ENCODE measurements at regions not wholly inside any gene's neighbourhood (a gene's known extent, or its start where the extent isn't known, plus 50 kb on each side); places are given as distances from the start of the nearest gene placed in this dataset.

GRCh38 chr15:69652293-69652692, 199.7 kb downstream of the RPLP1 start:
- H2AK9ac ChIP-seq (replicated peaks; ENCODE audit: low read depth, low read length, poor library complexity): no peak overlapping the region
- no peaks in the 10 kb centered on the region for H3K79me1 ChIP-seq (ENCODE audit: low read depth in 1 of 2, low read length in 2 of 2)
- peaks cover 64% of the 10 kb centered on the region for H3K27me3 ChIP-seq (ENCODE audit: control insufficient read depth, insufficient read depth, low read length)
- in situ Hi-C loops (cut with MboI; ENCODE audit: low sequenced_read_pairs): no loop called here
- no peak overlapping the region for H3K14ac ChIP-seq (replicated peaks; ENCODE audit: low read depth, low read length)
- H3K4me1 ChIP-seq (ENCODE audit: control insufficient read depth, insufficient read depth, low read length): no peaks in the 10 kb centered on the region
- H3K23ac ChIP-seq (ENCODE audit: low read depth, low read length): no peak overlapping the region
- ATAC-seq (ENCODE audit: low read depth) (no peak), DNase-seq (no peak)
- no peak overlapping the region for H2BK15ac ChIP-seq (ENCODE audit: low read depth, low read length)
- H3K4me3 ChIP-seq (ENCODE audit: insufficient read depth, low read depth, low read length): no peak overlapping the region
- H2BK20ac ChIP-seq (ENCODE audit: low read depth, low read length): no peak overlapping the region
- TF ChIP-seq MAZ (IDR thresholded peaks at IDR 0.05; ENCODE audit: borderline replicate concordance, low read depth, low read length) (no peak), MAFK (IDR thresholded peaks at IDR 0.05; ENCODE audit: low read depth, low read length) (no peak), SMC3 (IDR thresholded peaks at IDR 0.05; ENCODE audit: low read depth, low read length) (no peak), RAD21 (IDR thresholded peaks at IDR 0.05; ENCODE audit: low read length) (no peak), POLR2A (IDR thresholded peaks at IDR 0.05; ENCODE audit: low read depth, low read length) (no peak), RFX5 (IDR thresholded peaks at IDR 0.05; ENCODE audit: low read depth, low read length) (no peak), USF2 (IDR thresholded peaks at IDR 0.05; ENCODE audit: low read depth, low read length) (no peak), CTCF (conservative IDR thresholded peaks at IDR 0.05; ENCODE audit: low read depth, low read length) (no peak), ELK1 (IDR thresholded peaks at IDR 0.05; ENCODE audit: borderline replicate concordance, low read depth, low read length) (no peak), CEBPB (IDR thresholded peaks at IDR 0.05; ENCODE audit: low read depth, low read length) (no peak), CHD1 (IDR thresholded peaks at IDR 0.05; ENCODE audit: low read depth, low read length) (no peak), NFE2L2 (IDR thresholded peaks at IDR 0.05; ENCODE audit: low read depth, low read length) (no peak), MXI1 (IDR thresholded peaks at IDR 0.05; ENCODE audit: borderline replicate concordance, low read depth, low read length) (no peak), BHLHE40 (IDR thresholded peaks at IDR 0.05; ENCODE audit: low read depth, low read length) (no peak), FOS (IDR thresholded peaks at IDR 0.05; ENCODE audit: low read depth, low read length) (no peak), RCOR1 (IDR thresholded peaks at IDR 0.05; ENCODE audit: insufficient replicate concordance, low read length) (no peak)
- ChIA-PET POLR2A (ENCODE audit: unreplicated experiment) (no interaction called here), CTCF (no interaction called here)
- H2AFZ ChIP-seq (replicated peaks; ENCODE audit: low read length, poor library complexity): no peak overlapping the region
- no peak overlapping the region for H2AK5ac ChIP-seq (ENCODE audit: low read depth, low read length)
- H3K4ac ChIP-seq (ENCODE audit: low read depth, low read length): no peak overlapping the region
- WGBS, 2 experiments (ENCODE audit: extremely low coverage in 2 of 2, insufficient read length in 1 of 2): no CpG with 5 or more reads among the region's 1 CpG
- H2BK5ac ChIP-seq (ENCODE audit: low read depth, low read length, poor library complexity, severe bottlenecking): no peak overlapping the region
- H3K36me3 ChIP-seq (ENCODE audit: control insufficient read depth, insufficient read depth, low read length): no peaks in the 10 kb centered on the region
- H3K18ac ChIP-seq (ENCODE audit: low read depth, low read length): no peak overlapping the region
- H3K4me2 ChIP-seq (ENCODE audit: low read depth, low read length): no peak overlapping the region
- intact Hi-C loops (cut with micrococcal nuclease): no loop called here
- H4K5ac ChIP-seq (ENCODE audit: low read depth, low read length): no peak overlapping the region
- no TSS peak for BruUV-seq (replicated peaks)
- H3K27ac ChIP-seq (ENCODE audit: insufficient read depth, low read length): no peak overlapping the region
- dilution Hi-C loops (cut with HindIII; ENCODE audit: low sequenced_read_pairs, unreplicated experiment): no loop called here
- H4K91ac ChIP-seq (ENCODE audit: insufficient read depth, low read depth, low read length): no peak overlapping the region
- no peaks in the 10 kb centered on the region for H3K9me1 ChIP-seq (ENCODE audit: insufficient read depth, low read length)
- H3K9me3 ChIP-seq (ENCODE audit: control insufficient read depth, insufficient read depth, low read length): peaks cover 4% of the 10 kb centered on the region; the same call in 1 of the 2 replicates
- no peak overlapping the region for H4K8ac ChIP-seq (ENCODE audit: low read depth in 2 of 2, low read length in 2 of 2)
- no peak overlapping the region for H2BK120ac ChIP-seq (ENCODE audit: low read depth, low read length)
- H3K9ac ChIP-seq (ENCODE audit: low read depth, low read length): no peak overlapping the region
- H3K56ac ChIP-seq (ENCODE audit: extremely low read depth, insufficient read depth, low read length): no peak overlapping the region
- H4K20me1 ChIP-seq (ENCODE audit: insufficient read depth, low read length): no peaks in the 10 kb centered on the region
